Tibial artery (tissue), 4 donors: ENCODE measurements at regions not wholly inside any gene's neighbourhood (a gene's known extent, or its start where the extent isn't known, plus 50 kb on each side); places are given as distances from the start of the nearest gene placed in this dataset.

ENCODE experiments used
- DNase-seq, 2 donors: peaks; one replicate each; pipeline ENCODE4 v3.0.0-alpha.2; 2019
- H3K27ac ChIP-seq, 2 donors: fragments of 200-600 bp; sonication (generic) in 1 of 2; 1 replicate in 1 of 2; 2 replicates in 1 of 2; pipeline ENCODE4 v1.5.1; 2018 to 2019; ENCODE audit warnings: mild to moderate bottlenecking in 1 of 2
- H3K27me3 ChIP-seq, 2 donors: fragments of 200-600 bp; sonication (generic) in 1 of 2; one replicate each; pipeline versions ENCODE4 v1.5.1 to v1.6.0; 2016 to 2019
- H3K36me3 ChIP-seq, 3 donors: fragments of 200-600 bp; sonication (generic) in 2 of 3; one replicate each; pipeline ENCODE4 v1.5.1; 2016 to 2019; ENCODE audit warnings: mild to moderate bottlenecking in 2 of 3
- H3K4me1 ChIP-seq, 4 donors: fragments of 200-600 bp; sonication (generic) in 2 of 4; 1 replicate in 3 of 4; 2 replicates in 1 of 4; pipeline ENCODE4 v1.5.1; 2016 to 2019
- H3K4me3 ChIP-seq, 2 donors: fragments of 200-600 bp; sonication (generic) in 1 of 2; 1 replicate in 1 of 2; 2 replicates in 1 of 2; pipeline ENCODE4 v1.5.1; 2018 to 2019; ENCODE audit warnings: mild to moderate bottlenecking in 2 of 2
- H3K9me3 ChIP-seq, 3 donors: fragments of 200-600 bp; sonication (generic) in 1 of 3; one replicate each; pipeline ENCODE4 v1.5.1; 2016 to 2019
- intact Hi-C: fragments of 100-400 bp; cut with DNase I; formaldehyde crosslinking; loops from one replicate; pipeline ENCODE4 v1.15.0; 2023; ENCODE audit warnings: low total_unique reads
- TF ChIP-seq, protein P1 (sequence below), 2 experiments: fragments of 200-600 bp in 1 of 2; fragments of 450-650 bp in 1 of 2; IDR thresholded peaks; one replicate each; pipeline ENCODE4 v1.5.1; 2017 to 2019; ENCODE audit warnings: antibody characterized with exemption in 2 of 2, mild to moderate bottlenecking in 1 of 2, moderate library complexity in 1 of 2

DNA sequence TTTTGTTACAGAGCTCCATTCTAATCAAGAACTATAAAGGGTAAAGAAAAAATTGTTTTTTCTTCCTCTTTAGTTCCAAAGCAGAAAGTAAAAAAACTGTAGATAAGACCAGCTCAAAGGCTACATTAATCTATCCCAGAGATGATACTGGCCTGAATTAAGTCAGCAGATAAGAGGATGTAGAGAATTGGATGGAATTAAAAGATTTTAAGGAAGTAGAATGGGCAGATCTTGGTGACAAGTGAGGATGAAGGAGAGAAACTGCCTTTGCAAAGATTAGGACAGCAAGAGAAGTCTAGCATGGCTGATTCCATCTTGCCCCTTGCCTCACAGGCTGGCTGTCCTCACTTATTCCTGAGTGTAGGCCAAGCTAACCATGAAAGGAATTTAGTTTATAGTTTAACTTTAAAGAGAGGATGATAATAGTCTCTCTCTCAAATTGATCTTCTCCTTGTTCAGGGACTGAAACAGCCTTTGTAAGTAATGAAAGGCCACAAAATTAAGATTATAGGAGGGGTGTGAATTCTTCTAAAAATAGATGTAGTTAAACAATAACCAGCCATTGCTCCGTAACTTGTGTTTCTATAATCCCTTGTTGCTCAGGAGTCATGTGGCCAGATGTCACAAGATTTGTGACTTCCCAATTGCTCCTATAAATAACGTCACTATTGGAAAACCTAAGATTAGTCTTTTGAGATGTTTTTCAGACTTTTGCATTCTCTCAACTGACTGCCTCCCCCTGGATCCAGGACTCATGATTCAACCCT, 265.0 kb upstream of the USP24 start:
- intact Hi-C loops: no loop called here
- Histone ChIP-seq H3K27me3 (no peaks in the 10 kb centered on the region), H3K9me3 (no peaks in the 10 kb centered on the region), H3K27ac (no peak overlapping the region), H3K4me1 (peaks cover 0 to 12% (median 0%) of the 10 kb centered on the region in 4 donors), H3K36me3 (no peaks in the 10 kb centered on the region), H3K4me3 (no peak overlapping the region)
- TF ChIP-seq, protein P1, sequence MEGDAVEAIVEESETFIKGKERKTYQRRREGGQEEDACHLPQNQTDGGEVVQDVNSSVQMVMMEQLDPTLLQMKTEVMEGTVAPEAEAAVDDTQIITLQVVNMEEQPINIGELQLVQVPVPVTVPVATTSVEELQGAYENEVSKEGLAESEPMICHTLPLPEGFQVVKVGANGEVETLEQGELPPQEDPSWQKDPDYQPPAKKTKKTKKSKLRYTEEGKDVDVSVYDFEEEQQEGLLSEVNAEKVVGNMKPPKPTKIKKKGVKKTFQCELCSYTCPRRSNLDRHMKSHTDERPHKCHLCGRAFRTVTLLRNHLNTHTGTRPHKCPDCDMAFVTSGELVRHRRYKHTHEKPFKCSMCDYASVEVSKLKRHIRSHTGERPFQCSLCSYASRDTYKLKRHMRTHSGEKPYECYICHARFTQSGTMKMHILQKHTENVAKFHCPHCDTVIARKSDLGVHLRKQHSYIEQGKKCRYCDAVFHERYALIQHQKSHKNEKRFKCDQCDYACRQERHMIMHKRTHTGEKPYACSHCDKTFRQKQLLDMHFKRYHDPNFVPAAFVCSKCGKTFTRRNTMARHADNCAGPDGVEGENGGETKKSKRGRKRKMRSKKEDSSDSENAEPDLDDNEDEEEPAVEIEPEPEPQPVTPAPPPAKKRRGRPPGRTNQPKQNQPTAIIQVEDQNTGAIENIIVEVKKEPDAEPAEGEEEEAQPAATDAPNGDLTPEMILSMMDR (IDR thresholded peaks at IDR 0.05): no peak
- DNase-seq: no peak

DNA sequence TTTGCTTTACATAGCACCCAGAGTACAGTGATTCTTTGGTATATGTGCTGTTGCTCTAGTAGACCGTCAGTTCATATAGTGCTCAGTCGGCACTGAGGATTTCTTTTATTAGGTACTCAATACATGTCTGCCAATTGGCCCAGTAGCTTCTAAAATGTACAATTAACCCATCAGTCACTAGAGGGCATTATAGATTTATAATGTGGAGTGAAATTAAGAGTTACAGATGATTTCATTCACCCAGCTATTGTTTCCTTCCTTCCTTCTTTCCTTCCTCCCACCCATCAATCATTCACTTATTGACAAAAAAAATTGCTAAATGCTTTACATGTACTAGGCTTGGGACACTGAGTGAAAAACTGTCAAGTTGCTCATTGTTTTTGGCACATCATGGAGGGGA, 263.6 kb upstream of the USP24 start:
- Histone ChIP-seq H3K27ac (no peak overlapping the region), H3K27me3 (no peaks in the 10 kb centered on the region), H3K36me3 (no peaks in the 10 kb centered on the region), H3K4me3 (no peak overlapping the region), H3K9me3 (no peaks in the 10 kb centered on the region), H3K4me1 (peaks cover 0 to 12% (median 0%) of the 10 kb centered on the region in 4 donors)
- TF ChIP-seq, protein P1 (IDR thresholded peaks at IDR 0.05): no peak
- intact Hi-C loops: no loop called here
- no peak for DNase-seq

DNA sequence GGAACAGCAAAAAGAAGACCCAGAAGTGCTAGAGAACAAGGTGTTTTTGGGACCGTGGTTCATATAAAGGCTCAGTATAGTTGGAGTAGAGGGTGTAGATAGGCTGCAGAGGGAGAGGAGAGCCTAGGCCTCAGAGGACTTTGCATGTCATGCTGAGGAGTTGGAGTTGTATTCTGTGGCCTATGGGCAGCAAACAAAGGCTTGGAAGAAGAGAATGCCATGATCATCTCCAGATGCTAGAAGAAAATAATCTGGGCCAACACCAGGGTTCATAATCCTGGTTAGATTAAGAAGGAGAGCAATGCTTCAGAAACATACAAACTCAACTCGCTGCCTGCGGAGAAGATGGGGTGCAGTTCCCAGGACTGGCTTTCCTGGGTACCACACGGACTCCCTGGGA, 262.8 kb upstream of the USP24 start:
- H3K9me3 ChIP-seq: no peaks in the 10 kb centered on the region
- intact Hi-C loops: no loop called here
- H3K4me3 ChIP-seq: no peak overlapping the region
- peaks cover 0 to 12% (median 0%) of the 10 kb centered on the region in 4 donors for H3K4me1 ChIP-seq
- DNase-seq: no peak
- TF ChIP-seq, protein P1 (IDR thresholded peaks at IDR 0.05): no peak
- no peaks in the 10 kb centered on the region for H3K27me3 ChIP-seq
- H3K36me3 ChIP-seq: no peaks in the 10 kb centered on the region
- H3K27ac ChIP-seq: no peak overlapping the region

DNA sequence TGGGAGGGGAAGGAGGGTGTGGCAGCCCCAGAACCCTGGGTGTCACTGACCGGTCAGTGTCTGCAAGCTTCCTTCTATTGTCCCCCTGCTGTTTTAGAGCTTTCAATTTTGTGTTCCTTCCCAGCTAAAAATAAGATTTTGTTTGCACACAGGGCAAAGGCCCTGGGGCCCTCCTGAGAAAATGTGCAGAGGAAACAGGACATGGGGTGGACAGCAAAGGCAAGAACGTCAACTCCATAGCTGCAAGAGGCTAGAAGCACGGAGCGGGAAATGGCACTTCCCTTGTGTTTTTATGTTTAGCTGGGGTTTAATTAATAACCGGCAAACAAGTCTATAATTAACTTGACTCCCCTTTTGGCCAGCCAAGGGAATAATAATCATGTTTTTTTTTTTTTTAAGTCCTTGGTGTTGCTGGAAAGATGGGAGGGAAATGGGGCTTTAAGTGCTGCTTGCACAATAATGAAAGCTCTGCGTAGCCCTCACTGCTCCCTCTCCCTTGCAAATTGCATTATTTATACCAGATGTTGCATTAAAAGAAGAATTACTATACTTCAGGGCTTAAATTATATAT, 261.4 kb upstream of the USP24 start:
- no peaks in the 10 kb centered on the region for H3K36me3 ChIP-seq
- TF ChIP-seq, protein P1 (IDR thresholded peaks at IDR 0.05): no peak
- no peaks in the 10 kb centered on the region for H3K27me3 ChIP-seq
- no peak overlapping the region for H3K27ac ChIP-seq
- intact Hi-C loops: no loop called here
- H3K9me3 ChIP-seq: no peaks in the 10 kb centered on the region
- DNase-seq: no peak
- no peak overlapping the region for H3K4me3 ChIP-seq
- H3K4me1 ChIP-seq: peaks cover 0 to 12% (median 0%) of the 10 kb centered on the region in 4 donors

DNA sequence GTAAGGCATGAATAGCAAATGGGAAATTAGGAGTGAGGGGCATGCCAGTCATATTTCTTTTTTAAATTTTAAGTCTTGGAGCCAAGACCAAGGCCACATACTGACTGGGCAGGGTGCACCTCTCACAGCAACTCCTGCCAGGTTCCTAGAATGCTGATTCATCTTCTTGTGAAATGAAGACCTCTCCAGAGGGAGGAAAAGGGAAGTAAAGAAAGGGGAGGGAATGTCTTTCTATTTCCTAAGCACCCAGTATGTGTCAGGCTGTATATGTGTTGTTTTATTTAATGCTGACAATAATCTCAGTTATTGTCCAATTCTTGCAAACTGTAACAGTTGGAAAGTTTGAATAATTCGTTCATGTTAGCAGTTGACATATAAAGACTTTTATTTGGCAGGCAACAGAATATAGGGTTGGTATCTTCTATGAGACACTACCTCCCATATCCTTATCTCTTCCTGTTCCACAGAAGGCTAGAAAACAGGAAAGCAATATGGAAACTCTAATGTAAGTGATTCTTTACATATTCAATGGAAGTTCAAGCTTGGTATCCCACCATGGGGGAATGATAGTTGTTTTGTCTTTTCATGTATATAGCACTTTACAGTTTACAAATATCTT, 259.1 kb upstream of the USP24 start:
- Histone ChIP-seq H3K27ac (no peak overlapping the region), H3K36me3 (no peaks in the 10 kb centered on the region), H3K27me3 (no peaks in the 10 kb centered on the region), H3K9me3 (no peaks in the 10 kb centered on the region), H3K4me3 (no peak overlapping the region), H3K4me1 (no peaks in the 10 kb centered on the region)
- TF ChIP-seq, protein P1 (IDR thresholded peaks at IDR 0.05): no peak
- intact Hi-C loops: no loop called here
- no peak for DNase-seq
